ENCODE measurements at regions not wholly inside any gene's neighbourhood (a gene's known extent, or its start where the extent isn't known, plus 50 kb on each side); places are given as distances from the start of the nearest gene placed in this dataset.

- Mint-ChIP-seq H3K4me3 (no peak overlapping the region), H3K27ac (no peak overlapping the region), H3K4me1 (no peaks in the 10 kb centered on the region), H3K27me3 (peaks cover 7% of the 10 kb centered on the region), H3K9me3 (no peaks in the 10 kb centered on the region), H3K36me3 (ENCODE audit: low read depth) (no peaks in the 10 kb centered on the region)
- ChIA-PET POLR2A (no interaction called here), CTCF (no interaction called here)
- DNase-seq = no peak
Observed at GRCh38 chr1:38624336-38625039, 235.1 kb downstream of the RRAGC start.

- Mint-ChIP-seq H3K9me3 (no peaks in the 10 kb centered on the region), H3K27me3 (peaks cover 4% of the 10 kb centered on the region), H3K4me1 (no peaks in the 10 kb centered on the region), H3K4me3 (no peak overlapping the region), H3K27ac (no peak overlapping the region), H3K36me3 (ENCODE audit: low read depth) (no peaks in the 10 kb centered on the region)
- ChIA-PET CTCF (interaction anchor here (0.6 kb wide), 1 partner anchor 349 kb away, joined by 4 read pairs; no protein-coding TSS in a partner anchor), POLR2A (no interaction called here)
- DNase-seq = no peak
Observed at GRCh38 chr1:38623529-38623928, 236.0 kb downstream of the RRAGC start.

GRCh38 chr1:38622197-38622596 lies 237.4 kb downstream of the RRAGC start:
- no peak for DNase-seq
- no peak overlapping the region for H3K4me3 Mint-ChIP-seq
- no peaks in the 10 kb centered on the region for H3K36me3 Mint-ChIP-seq (ENCODE audit: low read depth)
- ChIA-PET CTCF (no interaction called here), POLR2A (no interaction called here)
- peaks cover 6% of the 10 kb centered on the region for H3K27me3 Mint-ChIP-seq
- no peaks in the 10 kb centered on the region for H3K9me3 Mint-ChIP-seq
- H3K27ac Mint-ChIP-seq = no peak overlapping the region
- H3K4me1 Mint-ChIP-seq = no peaks in the 10 kb centered on the region

- no peaks in the 10 kb centered on the region for H3K4me1 Mint-ChIP-seq
- H3K27ac Mint-ChIP-seq = no peak overlapping the region
- DNase-seq = no peak
- ChIA-PET POLR2A (no interaction called here), CTCF (no interaction called here)
- peaks cover 6% of the 10 kb centered on the region for H3K27me3 Mint-ChIP-seq
- H3K4me3 Mint-ChIP-seq = no peak overlapping the region
- no peaks in the 10 kb centered on the region for H3K36me3 Mint-ChIP-seq (ENCODE audit: low read depth)
- H3K9me3 Mint-ChIP-seq = peaks cover 3% of the 10 kb centered on the region
Observed at GRCh38 chr1:38616846-38617245, 242.7 kb downstream of the RRAGC start.

- Mint-ChIP-seq H3K27ac (no peak overlapping the region), H3K9me3 (peaks cover 3% of the 10 kb centered on the region), H3K27me3 (peaks cover 6% of the 10 kb centered on the region), H3K4me1 (no peaks in the 10 kb centered on the region), H3K4me3 (no peak overlapping the region), H3K36me3 (ENCODE audit: low read depth) (no peaks in the 10 kb centered on the region)
- DNase-seq = no peak
- CTCF ChIA-PET = no interaction called here
- POLR2A ChIA-PET = no interaction called here
Observed at GRCh38 chr1:38615680-38616079, 243.9 kb downstream of the RRAGC start.

GRCh38 chr1:38614861-38615260 lies 244.7 kb downstream of the RRAGC start:
- Mint-ChIP-seq H3K27me3 (peaks cover 6% of the 10 kb centered on the region), H3K9me3 (peaks cover 3% of the 10 kb centered on the region), H3K4me3 (no peak overlapping the region), H3K4me1 (no peaks in the 10 kb centered on the region), H3K36me3 (ENCODE audit: low read depth) (no peaks in the 10 kb centered on the region), H3K27ac (no peak overlapping the region)
- CTCF ChIA-PET = no interaction called here
- POLR2A ChIA-PET = no interaction called here
- no peak for DNase-seq

- no peak overlapping the region for H3K27ac Mint-ChIP-seq
- no peaks in the 10 kb centered on the region for H3K36me3 Mint-ChIP-seq (ENCODE audit: low read depth)
- CTCF ChIA-PET = interaction anchor here (0.6 kb wide), 1 partner anchor 1027 kb away, joined by 3 read pairs; no protein-coding TSS in a partner anchor
- H3K27me3 Mint-ChIP-seq = peaks cover 6% of the 10 kb centered on the region
- no peaks in the 10 kb centered on the region for H3K4me1 Mint-ChIP-seq
- H3K9me3 Mint-ChIP-seq = peaks cover 3% of the 10 kb centered on the region
- DNase-seq = no peak
- H3K4me3 Mint-ChIP-seq = no peak overlapping the region
- POLR2A ChIA-PET = no interaction called here
Observed at GRCh38 chr1:38613996-38614395, 245.6 kb downstream of the RRAGC start.

- Mint-ChIP-seq H3K27ac (no peak overlapping the region), H3K4me1 (no peaks in the 10 kb centered on the region), H3K9me3 (peaks cover 3% of the 10 kb centered on the region), H3K36me3 (ENCODE audit: low read depth) (no peaks in the 10 kb centered on the region), H3K4me3 (no peak overlapping the region), H3K27me3 (peaks cover 5% of the 10 kb centered on the region)
- DNase-seq = no peak
- ChIA-PET CTCF (no interaction called here), POLR2A (no interaction called here)
Observed at GRCh38 chr1:38612951-38613350, 246.6 kb downstream of the RRAGC start.

- no peaks in the 10 kb centered on the region for H3K27me3 Mint-ChIP-seq
- ChIA-PET CTCF (no interaction called here), POLR2A (no interaction called here)
- peaks cover 3% of the 10 kb centered on the region for H3K9me3 Mint-ChIP-seq
- no peak overlapping the region for H3K27ac Mint-ChIP-seq
- no peak for DNase-seq
- no peaks in the 10 kb centered on the region for H3K36me3 Mint-ChIP-seq (ENCODE audit: low read depth)
- H3K4me3 Mint-ChIP-seq = no peak overlapping the region
- H3K4me1 Mint-ChIP-seq = no peaks in the 10 kb centered on the region
Observed at GRCh38 chr1:38611664-38612211, 247.8 kb downstream of the RRAGC start.

GRCh38 chr1:38609166-38610025 lies 250.2 kb downstream of the RRAGC start:
- no peak for DNase-seq
- Mint-ChIP-seq H3K9me3 (no peaks in the 10 kb centered on the region), H3K36me3 (ENCODE audit: low read depth) (no peaks in the 10 kb centered on the region), H3K27ac (no peak overlapping the region), H3K27me3 (no peaks in the 10 kb centered on the region), H3K4me3 (no peak overlapping the region), H3K4me1 (no peaks in the 10 kb centered on the region)
- CTCF ChIA-PET = no interaction called here
- POLR2A ChIA-PET = no interaction called here

- POLR2A ChIA-PET = no interaction called here
Observed at GRCh38 chr1:38608202-38608864, 251.2 kb downstream of the RRAGC start.

GRCh38 chr1:38607526-38607925 lies 252.0 kb downstream of the RRAGC start:
- CTCF ChIA-PET = no interaction called here
- POLR2A ChIA-PET = no interaction called here
- H3K27me3 Mint-ChIP-seq = no peaks in the 10 kb centered on the region
- H3K27ac Mint-ChIP-seq = no peak overlapping the region
- H3K4me1 Mint-ChIP-seq = no peaks in the 10 kb centered on the region
- no peaks in the 10 kb centered on the region for H3K36me3 Mint-ChIP-seq (ENCODE audit: low read depth)
- H3K4me3 Mint-ChIP-seq = no peak overlapping the region
- DNase-seq = no peak
- no peaks in the 10 kb centered on the region for H3K9me3 Mint-ChIP-seq

More at GRCh38 chr1:38608202-38608864, 251.2 kb downstream of the RRAGC start:
- Mint-ChIP-seq H3K36me3 (ENCODE audit: low read depth) (no peaks in the 10 kb centered on the region), H3K4me3 (no peak overlapping the region), H3K4me1 (no peaks in the 10 kb centered on the region), H3K27ac (no peak overlapping the region), H3K27me3 (no peaks in the 10 kb centered on the region), H3K9me3 (no peaks in the 10 kb centered on the region)
- DNase-seq = peak; percentile 19
- CTCF ChIA-PET = no interaction called here

- CTCF ChIA-PET = interaction anchor here (0.6 kb wide), 1 partner anchor 89 kb away, joined by 5 read pairs; no protein-coding TSS in a partner anchor
- Mint-ChIP-seq H3K27ac (no peak overlapping the region), H3K36me3 (ENCODE audit: low read depth) (no peaks in the 10 kb centered on the region), H3K4me3 (no peak overlapping the region), H3K27me3 (peaks cover 6% of the 10 kb centered on the region), H3K9me3 (no peaks in the 10 kb centered on the region), H3K4me1 (no peaks in the 10 kb centered on the region)
- DNase-seq = no peak
- POLR2A ChIA-PET = no interaction called here
Observed at GRCh38 chr1:38605063-38605462, 254.5 kb downstream of the RRAGC start.

Measured in activated CD4-positive, alpha-beta T cell treated with anti-CD3 and anti-CD28 coated beads, Interleukin-2, amount 10 ng/mL, durations not matched to agents 7 days and 5 days (primary cell).